DMS53 treated with DMSO at 0.1 percent for 48 hours (cell line): ENCODE measurements at regions not wholly inside any gene's neighbourhood (a gene's known extent, or its start where the extent isn't known, plus 50 kb on each side); places are given as distances from the start of the nearest gene placed in this dataset.
"Not testable (repeated sequence)": the region's sequence is repeated elsewhere in the genome, so short reads cannot be mapped to it uniquely, and the experiment has no call there.

ENCODE experiments used
- DNase-seq: peaks from one replicate; lab custom pipeline; 2025; ENCODE audit not compliant: unreplicated experiment; lab: John Stamatoyannopoulos, UW

DNA sequence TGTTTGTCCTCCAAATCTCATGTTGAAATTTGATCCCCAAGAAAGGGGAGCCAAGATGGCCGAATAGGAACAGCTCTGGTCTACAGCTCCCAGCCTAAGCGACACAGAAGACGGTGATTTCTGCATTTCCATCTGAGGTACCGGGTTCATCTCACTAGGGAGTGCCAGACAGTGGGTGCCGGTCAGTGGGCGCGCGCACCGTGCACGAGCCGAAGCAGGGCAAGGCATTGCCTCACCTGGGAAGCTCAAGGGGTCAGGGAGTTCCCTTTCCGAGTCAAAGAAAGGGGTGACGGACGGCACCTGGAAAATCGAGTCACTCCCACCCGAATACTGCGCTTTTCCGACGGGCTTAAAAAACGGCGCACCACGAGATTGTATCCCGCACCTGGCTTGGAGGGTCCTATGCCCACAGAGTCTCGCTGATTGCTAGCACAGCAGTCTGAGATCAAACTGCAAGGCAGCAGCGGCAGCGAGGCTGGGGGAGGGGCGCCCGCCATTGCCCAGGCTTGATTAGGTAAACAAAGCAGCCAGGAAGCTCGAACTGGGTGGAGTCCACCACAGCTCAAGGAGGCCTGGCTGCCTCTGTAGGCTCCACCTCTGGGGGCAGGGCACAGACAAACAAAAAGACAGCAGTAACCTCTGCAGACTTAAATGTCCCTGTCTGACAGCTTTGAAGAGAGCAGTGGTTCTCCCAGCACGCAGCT, 493.6 kb downstream of the KLF12 start:
- DNase-seq, result not testable (repeated sequence)

- DNase-seq, result no peak
These were observed 498.9 kb downstream of the KLF12 start for GRCh38 chr13:73635166-73635787.

DNA sequence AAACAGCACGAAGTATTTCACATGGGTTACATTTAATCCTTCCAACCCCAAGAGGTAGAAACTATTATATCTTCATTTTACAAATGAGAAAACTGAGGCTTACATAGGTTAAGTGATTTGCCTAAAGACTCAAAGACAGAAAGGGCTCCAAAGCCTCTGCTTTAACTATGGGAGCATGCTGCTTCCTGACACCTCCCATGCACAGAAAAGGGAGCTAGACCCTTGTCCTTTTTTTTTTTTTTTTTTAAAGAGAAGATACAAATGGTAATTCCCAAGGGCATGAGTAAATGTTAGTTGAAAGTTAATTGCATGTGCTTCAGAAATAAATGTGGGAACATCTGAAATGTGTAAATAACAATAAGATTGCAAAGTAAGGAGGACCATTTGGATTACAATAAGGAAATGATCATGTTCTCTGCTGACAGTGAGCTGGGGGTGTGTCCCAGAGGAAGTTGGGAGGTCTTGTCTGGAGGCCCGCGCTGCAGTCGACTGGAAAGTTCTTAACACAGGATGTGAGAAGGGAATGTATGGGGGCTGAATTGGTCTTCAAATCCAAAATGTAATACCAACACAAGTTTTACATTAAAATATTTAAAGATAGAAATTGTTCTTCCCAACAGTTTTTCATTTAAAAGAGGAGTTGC, 500.3 kb downstream of the KLF12 start:
- DNase-seq, result no peak

- no peak for DNase-seq
These were observed 502.8 kb downstream of the KLF12 start for GRCh38 chr13:73631411-73631810.

DNA sequence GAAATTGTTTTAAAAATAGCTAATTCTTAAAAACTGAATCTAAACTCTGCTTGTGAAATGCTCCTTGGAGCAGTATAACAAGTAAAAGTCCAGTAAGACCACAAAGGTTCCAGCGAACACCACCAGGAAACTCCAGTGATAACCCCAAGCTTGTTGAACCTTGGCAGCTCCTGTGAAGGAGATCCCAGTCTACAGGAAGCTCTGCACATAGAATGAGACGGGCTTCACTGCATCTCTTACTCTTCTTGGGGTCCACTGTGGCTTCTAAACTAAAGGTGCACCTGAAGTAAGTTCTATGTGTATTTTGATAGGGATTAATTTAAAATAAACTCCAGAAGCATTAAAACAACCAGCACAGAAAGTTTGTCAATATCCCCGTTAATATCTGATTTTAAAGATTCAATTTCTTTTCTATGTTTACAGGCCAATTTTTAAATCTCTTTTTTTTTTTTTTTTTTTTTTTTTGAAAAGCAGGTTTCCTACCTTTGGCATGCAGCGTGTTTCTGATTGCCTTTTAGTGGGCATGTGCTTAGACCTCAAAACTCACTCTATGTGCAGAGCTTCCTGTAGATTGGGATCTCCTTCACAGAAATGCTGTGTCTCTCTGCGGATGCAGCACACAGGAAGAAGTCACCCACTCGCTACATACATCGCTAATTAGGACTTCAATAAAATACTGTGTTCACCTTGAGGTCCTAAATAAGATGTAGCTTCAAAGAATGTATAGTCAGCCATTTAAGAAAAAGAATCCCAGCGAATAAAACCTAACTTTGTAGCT, 508.5 kb downstream of the KLF12 start:
- DNase-seq, result no peak

DNA sequence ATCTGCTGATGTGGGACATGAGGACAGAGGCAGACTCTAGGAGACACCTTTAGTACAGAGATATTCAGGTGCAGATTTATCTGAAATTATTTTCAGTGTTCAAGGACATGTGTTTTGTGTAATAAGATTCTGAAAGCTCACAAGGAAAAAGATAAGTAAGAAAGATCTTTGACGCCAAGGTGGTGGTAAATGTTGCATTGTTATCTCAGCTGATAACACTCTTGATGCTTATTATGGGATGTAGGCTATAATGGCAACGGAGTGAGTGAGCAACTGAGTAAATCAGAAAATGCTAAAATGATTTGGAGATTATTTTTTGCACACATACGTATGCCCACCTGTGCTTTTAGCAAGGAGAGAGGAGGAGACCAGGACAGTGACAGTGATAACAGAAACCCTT, 510.9 kb downstream of the KLF12 start:
- no peak for DNase-seq

- no peak for DNase-seq
These were observed 511.8 kb downstream of the KLF12 start for GRCh38 chr13:73622381-73622780.

DNA sequence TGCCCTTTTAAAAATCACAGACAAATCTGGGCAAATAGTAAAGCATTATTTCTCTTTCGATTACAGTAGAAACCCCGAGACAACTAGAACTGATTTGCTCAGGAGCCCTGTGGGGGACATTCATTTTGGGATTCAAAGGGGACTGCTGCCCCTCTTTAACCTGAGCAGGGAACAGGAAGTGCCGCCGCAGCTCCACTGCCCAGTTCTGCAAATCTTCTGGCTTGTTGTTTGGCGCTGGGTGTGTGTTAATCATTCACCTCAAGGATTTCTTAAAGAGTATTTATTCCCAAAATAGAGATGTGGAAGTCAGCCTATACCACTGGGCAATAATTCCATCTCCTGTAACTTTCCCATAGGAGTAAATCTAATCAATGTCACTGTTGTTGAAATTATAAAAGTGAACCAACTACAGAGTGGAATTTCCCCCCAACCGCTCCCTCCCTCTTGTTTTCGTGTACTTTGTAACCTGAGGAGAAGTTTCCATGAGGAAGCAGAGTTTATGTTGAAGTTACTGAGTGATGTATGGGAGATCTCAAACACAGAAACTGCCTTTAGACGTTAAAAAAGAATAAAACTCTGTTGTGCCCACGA, 515.8 kb downstream of the KLF12 start:
- DNase-seq, result no peak

DNA sequence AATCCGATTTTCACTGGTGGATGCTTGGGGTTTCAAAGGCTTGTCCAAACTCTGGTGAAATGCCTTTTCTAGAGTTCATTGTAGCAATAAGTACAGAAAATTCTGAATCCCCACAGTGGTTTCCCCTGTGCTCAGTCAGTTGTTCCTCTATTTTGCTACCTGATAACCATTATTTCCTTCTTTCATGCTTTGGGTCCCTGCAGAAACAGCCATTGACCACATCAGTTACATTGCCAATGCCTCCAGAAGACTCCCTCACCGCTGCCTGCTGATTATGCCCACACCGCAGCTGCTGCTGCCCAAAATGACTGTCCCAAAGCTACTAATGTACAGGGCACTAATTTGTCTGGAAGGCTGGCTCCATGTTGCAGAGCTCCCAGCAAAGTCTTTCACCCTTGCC, 517.3 kb downstream of the KLF12 start:
- no peak for DNase-seq

- DNase-seq, result no peak
These were observed 523.2 kb downstream of the KLF12 start for GRCh38 chr13:73610799-73611592.

DNA sequence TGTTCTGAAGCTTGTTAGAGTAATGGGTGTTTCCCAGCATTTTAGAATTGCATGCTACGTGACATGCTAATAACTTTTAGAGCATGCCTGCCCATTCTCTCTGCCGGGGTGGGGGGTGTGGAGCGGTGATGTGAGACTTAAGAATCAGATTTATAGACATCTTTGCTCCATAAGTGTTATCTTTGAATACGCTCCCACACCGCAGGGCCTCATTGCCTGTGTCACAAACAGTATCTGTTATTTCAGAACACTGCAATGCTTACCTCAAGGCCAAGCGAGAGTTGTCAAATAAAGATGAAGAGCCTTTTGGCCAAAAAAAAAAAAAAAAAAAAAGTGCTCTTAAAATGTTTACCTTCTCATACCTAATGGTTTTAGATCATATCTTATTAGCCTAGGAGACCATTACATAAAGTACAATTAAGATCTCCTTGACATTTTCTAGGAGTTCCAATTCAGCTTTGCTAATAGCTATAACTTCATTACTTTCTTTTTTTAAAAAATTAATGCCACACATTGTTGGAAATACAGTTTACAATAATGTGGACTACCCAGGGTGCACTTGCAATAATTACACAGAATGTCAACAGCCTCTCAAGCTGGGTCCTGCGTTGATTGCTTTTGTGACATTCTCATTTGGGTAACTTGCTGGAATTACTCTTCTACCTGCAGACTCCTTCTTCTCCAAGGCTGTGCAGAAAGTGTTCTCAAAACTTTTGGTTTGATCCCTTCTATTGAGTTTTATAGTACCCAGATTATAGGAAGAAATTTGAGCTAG, 525.3 kb downstream of the KLF12 start:
- no peak for DNase-seq

DNA sequence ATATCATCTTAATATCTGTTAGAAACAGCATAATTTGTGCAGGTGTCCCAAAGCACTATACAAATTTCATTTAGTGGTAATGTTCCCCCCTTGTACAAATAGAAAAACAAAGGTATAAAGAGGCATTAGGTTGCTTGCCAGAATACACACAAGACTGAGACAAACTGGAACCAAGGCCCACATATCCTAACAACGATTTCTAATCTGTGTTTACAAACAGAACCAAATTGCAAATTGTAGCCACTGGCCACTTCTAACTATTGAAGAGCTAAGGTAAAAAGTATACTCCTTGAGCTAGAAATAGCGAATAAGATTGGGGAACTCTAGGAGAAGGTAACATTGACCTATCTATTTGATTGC, 526.1 kb downstream of the KLF12 start:
- DNase-seq, result no peak

- DNase-seq, result no peak
These were observed 526.6 kb downstream of the KLF12 start for GRCh38 chr13:73607489-73608156.

DNA sequence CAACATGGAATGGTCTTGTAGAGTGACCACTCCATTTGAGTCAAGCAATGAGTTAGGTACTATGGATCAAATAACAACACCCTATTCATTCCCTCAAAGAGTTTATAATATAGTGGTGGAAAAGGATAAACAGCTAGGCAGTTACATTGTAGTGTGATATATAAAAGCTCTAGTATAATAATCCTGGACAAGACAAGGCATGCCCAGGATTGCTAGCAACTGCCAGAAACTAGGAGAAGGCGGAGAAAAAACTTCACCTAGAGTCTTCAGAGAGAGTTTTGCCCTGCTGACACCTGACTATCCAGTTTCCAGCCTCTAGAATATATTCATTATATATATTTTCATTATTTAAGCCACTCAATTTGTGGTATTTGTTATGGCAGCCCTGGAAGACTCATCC, 530.6 kb downstream of the KLF12 start:
- no peak for DNase-seq

DNA sequence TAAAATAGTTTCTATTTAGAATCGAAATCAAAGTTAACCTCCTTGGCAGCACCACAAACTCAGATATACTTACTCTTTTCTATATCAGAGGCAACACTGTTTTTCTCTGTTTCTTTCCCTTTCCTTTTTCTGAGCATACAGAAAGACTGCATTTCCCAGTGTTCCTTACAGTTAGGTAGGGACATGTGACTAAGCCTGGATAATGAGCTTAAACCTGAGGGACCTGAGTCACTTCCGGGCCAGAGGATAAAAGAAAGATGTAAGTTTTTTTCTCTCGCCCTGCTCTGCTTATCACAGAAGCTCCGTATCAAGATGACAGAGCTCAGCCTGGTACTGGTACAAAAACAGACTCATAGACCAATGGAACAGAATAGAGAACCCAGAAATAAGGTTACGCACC, 531.9 kb downstream of the KLF12 start:
- DNase-seq, result no peak

DNA sequence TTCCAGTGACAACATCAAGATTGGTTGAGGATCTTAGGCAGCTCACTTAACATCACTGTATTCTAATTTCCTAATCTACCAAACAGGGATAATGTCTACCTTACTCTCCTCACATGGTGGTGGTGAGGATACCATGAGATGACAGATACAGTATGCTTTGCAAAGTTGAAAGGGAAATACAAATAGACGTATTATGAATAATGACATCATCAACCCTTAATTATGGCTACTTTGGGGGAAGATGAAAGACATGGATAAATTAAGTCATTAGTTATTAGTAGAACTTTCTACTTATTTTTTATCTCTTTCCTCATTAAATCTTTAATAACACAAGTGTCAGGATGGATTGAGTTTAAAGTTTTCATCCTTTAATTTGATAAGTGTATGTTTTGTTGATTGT, 532.5 kb downstream of the KLF12 start:
- DNase-seq, result no peak

GRCh38 chr13:73599232-73600128, 534.7 kb downstream of the KLF12 start:
- no peak for DNase-seq

DNA sequence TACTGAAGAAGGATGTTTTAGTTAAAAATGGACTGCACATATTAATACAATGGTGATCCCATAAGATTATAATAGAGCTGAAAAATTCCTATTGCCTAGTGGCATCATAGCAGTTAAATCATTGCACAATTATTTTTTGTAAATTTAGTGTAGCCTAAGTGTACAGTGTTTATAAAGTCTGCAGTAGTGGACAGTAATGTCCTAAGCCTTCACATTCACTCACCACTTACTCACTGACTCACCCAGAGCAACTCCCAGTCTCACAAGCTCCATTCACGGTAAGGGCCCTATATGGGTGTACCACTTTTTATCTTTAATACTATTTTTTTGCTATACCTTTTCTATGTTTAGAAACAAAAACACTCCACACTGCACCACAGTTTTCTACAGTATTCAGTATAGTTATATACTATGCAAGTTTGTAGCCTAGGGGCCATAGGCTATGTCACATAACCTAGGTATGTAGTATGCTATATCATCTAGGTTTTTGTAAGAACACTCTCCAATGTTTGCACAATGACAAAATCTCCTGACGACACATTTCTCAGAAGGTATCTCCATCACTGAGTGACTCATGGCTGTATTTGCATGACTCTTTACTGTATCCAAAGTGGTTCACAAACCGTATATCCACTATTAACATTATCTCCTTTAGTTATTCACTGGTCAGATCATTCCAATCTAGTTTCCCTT, 536.0 kb downstream of the KLF12 start:
- DNase-seq, result peak; percentile 39
